Sigmoid colon (tissue), 6 donors: ENCODE measurements at regions not wholly inside any gene's neighbourhood (a gene's known extent, or its start where the extent isn't known, plus 50 kb on each side); places are given as distances from the start of the nearest gene placed in this dataset.
A peak's percentile ranks its signal among the peaks of the same experiment; 100 is the strongest.

ENCODE experiments used
- DNase-seq: peaks from one replicate; pipeline ENCODE4 v3.0.0-alpha.2; 2019
- H3K27ac ChIP-seq, 4 donors: fragments of 200-600 bp; sonication (generic); one replicate each; pipeline ENCODE4 v1.5.1; 2016 to 2019; ENCODE audit warnings: mild to moderate bottlenecking in 1 of 4
- H3K27me3 ChIP-seq, 3 donors: fragments of 200-600 bp; sonication (generic); one replicate each; pipeline ENCODE4 v1.5.1; 2019; ENCODE audit warnings: mild to moderate bottlenecking in 1 of 3
- H3K36me3 ChIP-seq, 4 donors: fragments of 200-600 bp; sonication (generic); one replicate each; pipeline ENCODE4 v1.5.1; 2016 to 2019
- H3K4me1 ChIP-seq, 4 donors: fragments of 200-600 bp; sonication (generic); one replicate each; pipeline ENCODE4 v1.5.1; 2017 to 2019
- H3K4me3 ChIP-seq, 4 donors: fragments of 200-600 bp; sonication (generic); one replicate each; pipeline ENCODE4 v1.5.1; 2017 to 2019; ENCODE audit warnings: mild to moderate bottlenecking in 2 of 4, moderate library complexity in 1 of 4
- H3K9me3 ChIP-seq, 4 donors: fragments of 200-600 bp in 3 of 4; sonication (generic) in 3 of 4; one replicate each; pipeline versions ENCODE4 v1.5.1 to v1.6.1; 2013 to 2019
- EP300 ChIP-seq, 4 donors: sonication (generic); formaldehyde crosslinking; IDR thresholded peaks; one replicate each; pipeline ENCODE4 v1.6.1; 2017; ENCODE audit warnings: antibody characterized with exemption in 4 of 4
- POLR2A ChIP-seq, 2 donors: fragments of 450-650 bp; IDR thresholded peaks; one replicate each; pipeline ENCODE4 v1.6.1; 2016; ENCODE audit warnings: antibody characterized with exemption in 2 of 2, mild to moderate bottlenecking in 2 of 2, moderate library complexity in 2 of 2
- POLR2AphosphoS5 ChIP-seq, 4 donors: sonication (generic); formaldehyde crosslinking; IDR thresholded peaks; one replicate each; pipeline ENCODE4 v1.6.1; 2017; ENCODE audit warnings: antibody characterized with exemption in 4 of 4
- WGBS, 2 donors: extraction: QIAGEN DNeasy Blood & Tissue Kit; methylation state at CpG; one replicate each; pipeline ENCODE4 v1.1.7; 2013; 5-methylcytosine and 5-hydroxymethylcytosine counted together
- intact Hi-C: fragments of 100-400 bp; cut with DNase I; formaldehyde crosslinking; loops from one replicate; pipeline ENCODE4 v1.15.1; 2023
- TF ChIP-seq, protein P1 (sequence below), 4 experiments: fragments of 450-650 bp in 3 of 4; fragments of 200-600 bp in 1 of 4; IDR thresholded peaks; one replicate each; pipeline ENCODE4 v1.5.1; 2016 to 2019; ENCODE audit warnings: antibody characterized with exemption in 4 of 4, mild to moderate bottlenecking in 3 of 4, moderate library complexity in 2 of 4
- donor health status: healthy with polysubstance abuse.
- donor health status: healthy.

DNA sequence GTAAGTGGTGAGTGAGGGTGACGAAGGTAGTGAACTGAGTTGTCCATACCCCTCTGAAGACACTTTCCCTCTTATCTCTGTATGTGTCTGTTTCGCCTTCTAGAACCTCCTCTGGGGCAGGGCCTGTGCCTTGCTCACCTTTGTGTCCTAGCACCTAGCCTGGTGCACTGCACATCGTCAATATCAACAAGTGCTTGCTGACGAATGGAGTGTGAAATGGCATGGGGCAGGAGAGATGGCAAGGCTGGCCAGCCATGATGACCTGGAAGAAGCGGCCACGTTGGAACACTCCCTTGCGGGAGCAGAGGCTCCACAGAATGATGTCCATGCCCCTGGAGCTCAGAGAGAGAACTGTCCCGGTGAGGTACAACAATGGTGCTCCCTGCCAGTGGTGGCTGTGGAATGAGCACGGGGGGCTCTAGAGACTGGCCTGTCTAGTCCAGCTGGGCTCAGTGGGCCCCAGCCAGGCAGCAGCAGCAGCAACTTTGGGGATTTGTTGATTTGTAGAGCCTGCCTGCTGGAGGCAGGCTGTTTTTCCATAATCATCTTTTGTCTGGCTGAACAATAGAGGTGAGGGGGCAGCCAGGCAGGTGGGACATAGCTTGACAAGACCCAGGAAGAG, 112.2 kb upstream of the PJA1 start:
- H3K27me3 ChIP-seq: no peaks in the 10 kb centered on the region
- H3K9me3 ChIP-seq: no peaks in the 10 kb centered on the region
- DNase-seq: no peak
- no peak overlapping the region for H3K4me3 ChIP-seq
- peaks cover 0 to 41% (median 17%) of the 10 kb centered on the region in 4 donors for H3K4me1 ChIP-seq
- intact Hi-C loops: loop anchor here (5.0 kb wide), 1 partner anchor 40 kb away; no protein-coding TSS in a partner anchor
- H3K36me3 ChIP-seq: no peaks in the 10 kb centered on the region
- TF ChIP-seq, protein P1, sequence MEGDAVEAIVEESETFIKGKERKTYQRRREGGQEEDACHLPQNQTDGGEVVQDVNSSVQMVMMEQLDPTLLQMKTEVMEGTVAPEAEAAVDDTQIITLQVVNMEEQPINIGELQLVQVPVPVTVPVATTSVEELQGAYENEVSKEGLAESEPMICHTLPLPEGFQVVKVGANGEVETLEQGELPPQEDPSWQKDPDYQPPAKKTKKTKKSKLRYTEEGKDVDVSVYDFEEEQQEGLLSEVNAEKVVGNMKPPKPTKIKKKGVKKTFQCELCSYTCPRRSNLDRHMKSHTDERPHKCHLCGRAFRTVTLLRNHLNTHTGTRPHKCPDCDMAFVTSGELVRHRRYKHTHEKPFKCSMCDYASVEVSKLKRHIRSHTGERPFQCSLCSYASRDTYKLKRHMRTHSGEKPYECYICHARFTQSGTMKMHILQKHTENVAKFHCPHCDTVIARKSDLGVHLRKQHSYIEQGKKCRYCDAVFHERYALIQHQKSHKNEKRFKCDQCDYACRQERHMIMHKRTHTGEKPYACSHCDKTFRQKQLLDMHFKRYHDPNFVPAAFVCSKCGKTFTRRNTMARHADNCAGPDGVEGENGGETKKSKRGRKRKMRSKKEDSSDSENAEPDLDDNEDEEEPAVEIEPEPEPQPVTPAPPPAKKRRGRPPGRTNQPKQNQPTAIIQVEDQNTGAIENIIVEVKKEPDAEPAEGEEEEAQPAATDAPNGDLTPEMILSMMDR (IDR thresholded peaks at IDR 0.05): no peak
- TF ChIP-seq POLR2AphosphoS5 (IDR thresholded peaks at IDR 0.05): no peak
- 89 to 91% methylated on average over 9 of the region's 9 CpGs for WGBS, 2 donors
- H3K27ac ChIP-seq: peak overlapping the region in 1 of 4 donors; percentile 16

DNA sequence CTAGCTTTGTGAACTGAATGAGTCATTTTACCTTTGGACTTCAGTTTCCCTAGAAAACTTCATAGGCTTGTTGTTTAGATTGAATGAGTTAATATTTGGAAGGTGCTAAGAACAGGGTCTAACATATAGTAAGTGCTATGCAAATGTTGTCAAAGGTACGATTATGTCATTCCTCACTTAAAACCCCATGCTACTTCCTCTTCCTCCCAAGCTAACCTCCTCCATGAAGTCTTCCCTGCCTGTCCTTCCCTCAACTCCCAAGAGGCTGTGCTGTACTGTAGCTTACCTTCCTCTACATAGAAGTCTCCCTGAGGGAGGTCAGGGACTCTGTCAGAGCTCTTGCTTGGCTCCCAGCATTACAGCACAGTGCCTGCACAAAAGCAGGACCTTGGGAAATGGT, 103.4 kb upstream of the PJA1 start:
- no peak overlapping the region for H3K4me3 ChIP-seq
- TF ChIP-seq POLR2A (IDR thresholded peaks at IDR 0.05) (no peak), POLR2AphosphoS5 (IDR thresholded peaks at IDR 0.05) (no peak), EP300 (IDR thresholded peaks at IDR 0.05) (no peak)
- TF ChIP-seq, protein P1 (IDR thresholded peaks at IDR 0.05): no peak
- no peak overlapping the region for H3K27ac ChIP-seq
- WGBS, 2 donors: 10 to 32% methylated on average over 1 of the region's 1 CpG
- H3K4me1 ChIP-seq: no peaks in the 10 kb centered on the region
- H3K27me3 ChIP-seq: no peaks in the 10 kb centered on the region
- no peaks in the 10 kb centered on the region for H3K9me3 ChIP-seq
- no peaks in the 10 kb centered on the region for H3K36me3 ChIP-seq
- intact Hi-C loops: no loop called here
- peak; percentile 0 for DNase-seq

DNA sequence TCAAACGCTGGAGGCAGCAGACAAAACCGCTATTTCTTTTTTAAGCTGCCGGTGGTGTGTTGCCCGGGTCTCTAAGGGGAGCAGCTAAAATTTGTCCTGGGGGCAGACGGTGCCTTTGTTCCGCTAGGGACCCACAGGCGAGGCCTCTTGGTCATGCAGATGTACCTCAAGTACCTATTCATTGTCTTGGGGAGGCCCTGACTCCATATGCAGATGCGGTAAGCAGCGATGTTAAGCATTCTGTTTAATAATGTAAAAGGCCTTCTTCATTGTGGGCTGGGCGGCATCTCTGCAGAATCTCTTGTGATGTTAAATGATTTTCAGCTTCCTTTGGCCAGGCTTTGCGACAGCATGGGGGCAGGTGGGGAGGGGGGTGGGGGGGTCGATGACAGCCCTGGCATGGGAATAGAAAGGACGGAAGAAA, 98.9 kb upstream of the PJA1 start:
- no peak for DNase-seq
- H3K9me3 ChIP-seq: no peaks in the 10 kb centered on the region
- H3K27ac ChIP-seq: no peak overlapping the region
- intact Hi-C loops: no loop called here
- no peak for TF ChIP-seq POLR2A (IDR thresholded peaks at IDR 0.05)
- no peak for TF ChIP-seq EP300 (IDR thresholded peaks at IDR 0.05)
- TF ChIP-seq, protein P1 (IDR thresholded peaks at IDR 0.05): no peak
- TF ChIP-seq POLR2AphosphoS5 (IDR thresholded peaks at IDR 0.05): no peak
- peaks cover 0 to 5% (median 0%) of the 10 kb centered on the region in 4 donors for H3K4me1 ChIP-seq
- no peaks in the 10 kb centered on the region for H3K27me3 ChIP-seq
- no peak overlapping the region for H3K4me3 ChIP-seq
- 46 to 79% methylated on average over 13 of the region's 13 CpGs for WGBS, 2 donors
- no peaks in the 10 kb centered on the region for H3K36me3 ChIP-seq

DNA sequence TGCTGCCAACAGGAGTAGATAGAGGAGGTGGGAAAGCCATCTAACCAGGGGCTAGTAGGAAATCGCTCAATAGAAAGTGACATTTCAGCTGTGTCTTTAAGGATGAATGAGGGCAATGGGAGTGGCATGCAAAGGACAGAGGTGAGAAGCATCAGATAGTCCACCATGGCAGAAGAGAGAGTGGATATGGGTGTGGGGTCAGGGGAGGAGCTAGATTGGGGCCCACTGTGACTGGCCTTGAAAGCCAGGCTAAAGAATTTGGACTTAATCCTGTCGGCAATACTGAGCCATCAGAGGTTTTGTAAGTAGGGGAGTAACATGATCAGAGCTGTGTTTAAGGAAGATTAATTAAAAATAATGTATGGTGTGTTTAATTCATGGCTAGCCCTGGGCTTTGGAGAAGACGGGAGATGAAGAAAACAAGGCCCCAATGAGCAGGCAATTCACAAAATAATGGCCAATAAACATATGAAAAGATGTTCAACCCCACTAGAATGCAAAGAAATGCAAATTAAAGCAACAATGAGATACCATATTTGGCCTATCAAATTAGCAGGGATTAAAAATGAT, 98.1 kb upstream of the PJA1 start:
- TF ChIP-seq POLR2A (IDR thresholded peaks at IDR 0.05) (no peak), EP300 (IDR thresholded peaks at IDR 0.05) (no peak), POLR2AphosphoS5 (IDR thresholded peaks at IDR 0.05) (no peak)
- TF ChIP-seq, protein P1 (IDR thresholded peaks at IDR 0.05): no peak
- 71% methylated on average over 3 of the region's 3 CpGs for WGBS, 2 donors
- intact Hi-C loops: no loop called here
- H3K4me1 ChIP-seq: peaks cover 0 to 5% (median 0%) of the 10 kb centered on the region in 4 donors
- no peaks in the 10 kb centered on the region for H3K36me3 ChIP-seq
- no peak overlapping the region for H3K4me3 ChIP-seq
- DNase-seq: no peak
- H3K27me3 ChIP-seq: no peaks in the 10 kb centered on the region
- H3K9me3 ChIP-seq: no peaks in the 10 kb centered on the region
- H3K27ac ChIP-seq: no peak overlapping the region
